ENCODE measurements at regions not wholly inside any gene's neighbourhood (a gene's known extent, or its start where the extent isn't known, plus 50 kb on each side); places are given as distances from the start of the nearest gene placed in this dataset.

- Histone ChIP-seq H3K27ac (ENCODE audit: insufficient read depth, low read length) (no peak overlapping the region), H3K27me3 (ENCODE audit: control insufficient read depth, insufficient read depth, low read length) (no peaks in the 10 kb centered on the region), H3K4me3 (replicated peaks in 1 of 4; ENCODE audit: control extremely low read depth in 1 of 4, insufficient read depth in 1 of 4, low read depth in 3 of 4, low read length in 4 of 4) (no peak overlapping the region), H2AFZ (ENCODE audit: low read length) (no peak overlapping the region), H3K9ac (ENCODE audit: insufficient read depth, low read length) (no peak overlapping the region), H3K4me2 (ENCODE audit: extremely low read depth, insufficient read depth, low read length) (no peak overlapping the region), H3K9me3 (ENCODE audit: control insufficient read depth, insufficient read depth, low read depth, low read length) (no peaks in the 10 kb centered on the region), H4K20me1 (ENCODE audit: control insufficient read depth, extremely low read depth, insufficient read depth, low read length) (no peaks in the 10 kb centered on the region), H3K79me2 (ENCODE audit: control insufficient read depth, insufficient read depth, low read length) (no peaks in the 10 kb centered on the region), H3K4me1 (ENCODE audit: control insufficient read depth, extremely low read depth, insufficient read depth, low read length) (no peaks in the 10 kb centered on the region), H3K36me3 (ENCODE audit: control insufficient read depth, insufficient read depth, low read length) (no peaks in the 10 kb centered on the region)
- no peak for DNase-seq (ENCODE audit: low read depth in 2 of 2)
- TF ChIP-seq EZH2 (IDR thresholded peaks at IDR 0.05; ENCODE audit: low read length, missing control alignments) (no peak), CTCF (conservative IDR thresholded peaks at IDR 0.05 in 1 of 2, IDR thresholded peaks at IDR 0.05 in 1 of 2; ENCODE audit: low read depth in 1 of 2, low read length in 2 of 2) (no peak)
Observed at GRCh38 chr16:74168445-74168844, 128.2 kb upstream of the PSMD7 start.

DNA sequence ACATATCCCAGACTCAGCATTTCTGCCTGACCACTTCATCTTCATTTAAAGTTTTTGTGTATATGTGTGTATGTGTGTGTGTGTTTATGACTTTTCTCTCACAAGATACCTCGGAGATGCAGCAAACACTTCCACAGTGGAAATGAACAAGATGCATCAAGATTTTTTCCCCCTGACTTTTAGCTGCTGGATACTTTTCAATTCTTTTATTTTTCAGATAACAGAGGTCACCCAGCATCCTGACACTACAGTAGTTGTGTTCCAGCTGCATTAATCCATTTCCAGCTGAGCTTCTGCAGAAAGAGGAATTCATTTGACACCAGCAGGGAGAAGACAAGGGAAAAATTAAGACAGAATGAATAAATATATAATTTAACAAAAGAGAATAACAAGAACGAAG lies 130.2 kb upstream of the PSMD7 start:
- Histone ChIP-seq H3K9ac (ENCODE audit: insufficient read depth, low read length) (no peak overlapping the region), H3K9me3 (ENCODE audit: control insufficient read depth, insufficient read depth, low read depth, low read length) (no peaks in the 10 kb centered on the region), H3K4me1 (ENCODE audit: control insufficient read depth, extremely low read depth, insufficient read depth, low read length) (no peaks in the 10 kb centered on the region), H3K79me2 (ENCODE audit: control insufficient read depth, insufficient read depth, low read length) (no peaks in the 10 kb centered on the region), H3K36me3 (ENCODE audit: control insufficient read depth, insufficient read depth, low read length) (no peaks in the 10 kb centered on the region), H4K20me1 (ENCODE audit: control insufficient read depth, extremely low read depth, insufficient read depth, low read length) (no peaks in the 10 kb centered on the region), H3K4me3 (replicated peaks in 1 of 4; ENCODE audit: control extremely low read depth in 1 of 4, insufficient read depth in 1 of 4, low read depth in 3 of 4, low read length in 4 of 4) (no peak overlapping the region), H3K27ac (ENCODE audit: insufficient read depth, low read length) (no peak overlapping the region), H3K4me2 (ENCODE audit: extremely low read depth, insufficient read depth, low read length) (no peak overlapping the region), H2AFZ (ENCODE audit: low read length) (no peak overlapping the region), H3K27me3 (ENCODE audit: control insufficient read depth, insufficient read depth, low read length) (no peaks in the 10 kb centered on the region)
- no peak for TF ChIP-seq CTCF (conservative IDR thresholded peaks at IDR 0.05 in 1 of 2, IDR thresholded peaks at IDR 0.05 in 1 of 2; ENCODE audit: low read depth in 1 of 2, low read length in 2 of 2)
- TF ChIP-seq EZH2 (IDR thresholded peaks at IDR 0.05; ENCODE audit: low read length, missing control alignments) = no peak
- DNase-seq (ENCODE audit: low read depth in 2 of 2) = no peak

DNA sequence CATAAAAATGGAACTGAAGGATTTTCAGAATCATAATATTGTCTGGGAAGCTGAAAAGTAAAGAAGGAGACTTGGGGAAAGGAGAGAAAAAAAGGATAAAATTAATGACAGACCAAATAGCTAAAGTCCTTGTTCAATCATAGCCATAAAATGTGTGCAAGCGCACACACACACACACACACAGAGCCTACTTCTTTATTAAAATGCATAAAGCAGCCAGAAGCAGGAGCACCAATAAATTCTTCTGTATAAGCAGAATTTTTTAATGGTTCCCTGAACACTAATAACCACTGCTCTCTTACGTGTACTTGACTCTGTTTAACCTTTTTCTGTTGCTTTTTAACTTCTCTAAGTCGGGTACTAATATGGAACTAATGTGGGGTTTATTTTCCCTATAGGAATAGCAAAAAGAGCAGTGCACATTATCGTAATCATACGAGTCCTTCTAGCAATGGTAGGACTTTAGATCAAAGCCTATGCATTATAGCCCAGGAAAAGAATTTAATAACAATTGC lies 131.0 kb upstream of the PSMD7 start:
- Histone ChIP-seq H3K9me3 (ENCODE audit: control insufficient read depth, insufficient read depth, low read depth, low read length) (no peaks in the 10 kb centered on the region), H3K79me2 (ENCODE audit: control insufficient read depth, insufficient read depth, low read length) (no peaks in the 10 kb centered on the region), H3K4me2 (ENCODE audit: extremely low read depth, insufficient read depth, low read length) (no peak overlapping the region), H3K27ac (ENCODE audit: insufficient read depth, low read length) (no peak overlapping the region), H3K27me3 (ENCODE audit: control insufficient read depth, insufficient read depth, low read length) (no peaks in the 10 kb centered on the region), H2AFZ (ENCODE audit: low read length) (no peak overlapping the region), H3K4me3 (replicated peaks in 1 of 4; ENCODE audit: control extremely low read depth in 1 of 4, insufficient read depth in 1 of 4, low read depth in 3 of 4, low read length in 4 of 4) (no peak overlapping the region), H3K36me3 (ENCODE audit: control insufficient read depth, insufficient read depth, low read length) (no peaks in the 10 kb centered on the region), H3K4me1 (ENCODE audit: control insufficient read depth, extremely low read depth, insufficient read depth, low read length) (no peaks in the 10 kb centered on the region), H3K9ac (ENCODE audit: insufficient read depth, low read length) (no peak overlapping the region), H4K20me1 (ENCODE audit: control insufficient read depth, extremely low read depth, insufficient read depth, low read length) (no peaks in the 10 kb centered on the region)
- DNase-seq (ENCODE audit: low read depth in 2 of 2) = no peak
- TF ChIP-seq EZH2 (IDR thresholded peaks at IDR 0.05; ENCODE audit: low read length, missing control alignments) = no peak
- no peak for TF ChIP-seq CTCF (conservative IDR thresholded peaks at IDR 0.05 in 1 of 2, IDR thresholded peaks at IDR 0.05 in 1 of 2; ENCODE audit: low read depth in 1 of 2, low read length in 2 of 2)

Measured in fibroblast of lung (primary cell).